Fibroblast of mammary gland (primary cell): ENCODE measurements at regions not wholly inside any gene's neighbourhood (a gene's known extent, or its start where the extent isn't known, plus 50 kb on each side); places are given as distances from the start of the nearest gene placed in this dataset.
A peak's percentile ranks its signal among the peaks of the same experiment; 100 is the strongest.
"Not testable (repeated sequence)": the region's sequence is repeated elsewhere in the genome, so short reads cannot be mapped to it uniquely, and the experiment has no call there.

Experiments used
- DNase-seq: peaks from one replicate; pipeline ENCODE4 v3.0.0-alpha.2; 2010; ENCODE audit warnings: low read depth
- H3K4me3 ChIP-seq: 2 replicates; pipeline ENCODE4 v1.5.1; 2011; ENCODE audit warnings: low read depth, mild to moderate bottlenecking, low read length, moderate library complexity; ENCODE audit not compliant: control insufficient read depth
- TF ChIP-seq, protein P1 (sequence below): conservative IDR thresholded peaks from 2 replicates; pipeline ENCODE4 v1.5.1; 2011; ENCODE audit warnings: low read depth, low read length, inconsistent platforms; ENCODE audit not compliant: control insufficient read depth, insufficient read depth

DNA sequence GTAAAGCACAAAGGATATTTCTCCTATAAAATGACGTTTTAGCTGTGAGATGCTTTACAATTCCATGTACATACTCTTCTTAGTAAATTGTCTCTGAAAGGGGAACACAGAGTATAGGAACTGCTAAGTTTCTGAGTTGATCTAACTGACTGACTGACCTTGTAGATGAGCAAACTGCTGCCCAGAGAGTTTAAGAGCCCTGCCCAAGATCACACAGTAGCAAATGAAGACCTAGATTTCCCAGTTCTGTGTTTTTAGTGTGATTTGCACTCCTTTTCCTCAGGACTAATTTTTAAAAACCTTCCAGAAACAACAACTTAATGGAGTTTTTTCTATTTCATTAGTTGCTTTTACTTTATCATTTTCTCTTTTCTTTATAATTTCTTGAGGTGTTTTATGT, 247.7 kb downstream of the PDCD6IP start:
- no peak overlapping the region for H3K4me3 ChIP-seq
- TF ChIP-seq, protein P1, sequence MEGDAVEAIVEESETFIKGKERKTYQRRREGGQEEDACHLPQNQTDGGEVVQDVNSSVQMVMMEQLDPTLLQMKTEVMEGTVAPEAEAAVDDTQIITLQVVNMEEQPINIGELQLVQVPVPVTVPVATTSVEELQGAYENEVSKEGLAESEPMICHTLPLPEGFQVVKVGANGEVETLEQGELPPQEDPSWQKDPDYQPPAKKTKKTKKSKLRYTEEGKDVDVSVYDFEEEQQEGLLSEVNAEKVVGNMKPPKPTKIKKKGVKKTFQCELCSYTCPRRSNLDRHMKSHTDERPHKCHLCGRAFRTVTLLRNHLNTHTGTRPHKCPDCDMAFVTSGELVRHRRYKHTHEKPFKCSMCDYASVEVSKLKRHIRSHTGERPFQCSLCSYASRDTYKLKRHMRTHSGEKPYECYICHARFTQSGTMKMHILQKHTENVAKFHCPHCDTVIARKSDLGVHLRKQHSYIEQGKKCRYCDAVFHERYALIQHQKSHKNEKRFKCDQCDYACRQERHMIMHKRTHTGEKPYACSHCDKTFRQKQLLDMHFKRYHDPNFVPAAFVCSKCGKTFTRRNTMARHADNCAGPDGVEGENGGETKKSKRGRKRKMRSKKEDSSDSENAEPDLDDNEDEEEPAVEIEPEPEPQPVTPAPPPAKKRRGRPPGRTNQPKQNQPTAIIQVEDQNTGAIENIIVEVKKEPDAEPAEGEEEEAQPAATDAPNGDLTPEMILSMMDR = no peak
- DNase-seq = no peak

DNA sequence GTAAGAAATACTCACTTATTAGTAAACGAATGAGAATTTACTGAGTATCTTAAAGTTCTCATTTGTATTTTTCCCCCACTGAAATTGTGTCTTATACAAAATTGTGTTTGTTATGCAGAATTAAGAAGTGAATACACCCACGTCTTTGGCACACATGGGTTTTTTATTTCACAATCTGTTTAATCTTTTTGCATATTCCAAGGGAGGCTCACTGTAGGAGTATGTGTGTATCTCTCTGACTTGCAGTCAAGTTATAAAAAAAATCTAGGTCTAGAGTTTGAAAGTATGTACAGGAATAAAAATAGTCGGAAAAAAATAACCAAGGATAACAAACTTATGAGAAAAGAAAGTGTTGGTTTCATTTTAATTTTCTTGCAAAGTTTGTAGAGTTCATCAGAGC, 255.2 kb downstream of the PDCD6IP start:
- H3K4me3 ChIP-seq = no peak overlapping the region
- TF ChIP-seq, protein P1 = no peak
- DNase-seq = peak; percentile 14

DNA sequence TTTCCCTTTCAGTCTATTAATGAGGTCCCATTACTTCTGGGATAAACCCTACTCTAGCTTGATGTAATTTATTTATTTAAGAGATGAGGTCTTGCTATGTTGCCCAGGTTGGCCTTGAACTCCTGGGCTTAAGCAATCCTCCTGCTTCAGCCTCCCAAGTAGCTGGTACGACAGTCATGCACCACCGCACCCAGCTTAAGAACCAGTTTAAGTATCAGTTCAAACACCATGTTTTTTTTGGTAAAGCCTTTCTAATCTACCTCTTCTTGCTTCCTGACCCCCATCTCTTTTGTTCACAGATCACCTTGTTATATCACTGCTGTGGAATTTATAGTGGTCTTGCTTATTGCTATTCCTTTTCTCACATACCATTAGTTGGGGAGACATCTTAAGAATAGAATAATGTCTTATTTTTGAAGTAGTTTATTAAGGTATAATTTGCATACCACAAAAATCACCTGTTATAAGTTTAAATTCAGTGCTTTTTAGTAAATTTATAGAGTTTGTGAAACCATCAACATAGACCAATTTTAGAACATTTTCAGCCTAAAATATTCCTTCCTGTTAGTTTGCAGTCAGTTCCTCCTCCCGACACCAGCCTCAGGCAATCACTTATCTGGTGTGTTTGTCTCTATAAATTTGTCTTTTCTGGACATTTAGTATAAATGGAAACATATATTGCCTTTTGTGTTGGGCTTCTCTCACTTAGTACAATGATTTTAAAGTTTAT, 257.9 kb downstream of the PDCD6IP start:
- TF ChIP-seq, protein P1 = no peak
- H3K4me3 ChIP-seq = no peak overlapping the region

DNA sequence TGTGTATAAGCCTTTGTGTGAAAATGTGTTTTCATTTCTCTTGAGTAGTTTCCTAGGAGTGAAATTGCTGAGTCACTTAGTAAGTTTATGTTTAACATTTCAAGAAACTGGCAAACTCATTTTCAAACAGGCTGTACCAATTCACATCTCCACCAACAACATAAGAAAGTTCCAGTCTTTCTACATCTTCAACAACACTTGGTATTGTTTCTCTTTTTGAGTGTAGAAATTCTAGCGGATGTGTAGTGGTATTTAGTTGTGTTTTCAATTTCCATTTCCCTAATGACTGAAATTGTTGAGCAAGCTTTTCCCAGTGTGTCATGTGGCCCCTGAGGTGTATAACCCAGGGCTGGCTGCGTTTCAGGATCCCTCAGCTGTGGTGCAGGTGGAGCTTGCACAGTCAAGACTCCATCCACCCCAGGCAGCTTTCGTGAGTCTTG, 258.5 kb downstream of the PDCD6IP start:
- no peak overlapping the region for H3K4me3 ChIP-seq
- peak; percentile 2 for DNase-seq
- TF ChIP-seq, protein P1 = no peak

More for the DNA sequence above, 257.9 kb downstream of the PDCD6IP start:
- no peak for DNase-seq

DNA sequence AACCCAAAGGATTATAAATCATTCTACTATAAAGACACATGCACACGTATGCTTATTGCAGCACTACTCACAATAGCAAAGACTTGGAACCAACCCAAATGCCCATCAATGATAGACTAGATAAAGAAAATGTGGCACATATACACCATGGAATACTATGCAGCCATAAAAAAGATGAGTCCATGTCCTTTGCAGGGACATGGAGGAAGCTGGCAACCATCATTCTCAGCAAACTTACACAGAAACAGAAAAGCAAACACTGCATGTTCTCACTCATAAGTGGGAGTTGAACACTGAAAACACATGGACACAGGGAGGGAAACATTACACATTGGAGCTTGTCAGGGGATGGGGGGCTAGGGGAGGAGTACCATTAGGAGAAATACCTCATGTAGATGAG, 262.6 kb downstream of the PDCD6IP start:
- not testable (repeated sequence) for H3K4me3 ChIP-seq, DNase-seq

DNA sequence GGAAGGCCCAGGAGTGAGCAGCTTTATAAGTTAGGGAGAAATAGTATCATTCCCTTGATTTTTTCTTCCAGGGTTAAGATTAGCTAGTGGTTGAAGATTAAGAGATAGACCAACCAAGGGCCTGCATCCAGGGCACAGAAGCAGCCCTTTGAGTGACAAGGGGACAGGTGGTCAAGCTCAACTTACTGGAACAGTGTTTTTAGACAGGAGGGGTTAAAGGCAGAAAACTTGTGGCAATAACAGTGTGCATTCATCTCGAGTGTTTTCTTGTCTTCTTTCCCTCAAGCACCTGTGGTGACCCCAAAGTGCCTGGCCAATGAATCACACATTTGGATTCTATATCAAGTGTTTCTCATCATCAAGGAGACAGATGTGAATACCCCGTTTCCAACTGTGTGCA, 267.5 kb downstream of the PDCD6IP start:
- TF ChIP-seq, protein P1 = no peak
- DNase-seq = no peak
- H3K4me3 ChIP-seq = no peak overlapping the region

DNA sequence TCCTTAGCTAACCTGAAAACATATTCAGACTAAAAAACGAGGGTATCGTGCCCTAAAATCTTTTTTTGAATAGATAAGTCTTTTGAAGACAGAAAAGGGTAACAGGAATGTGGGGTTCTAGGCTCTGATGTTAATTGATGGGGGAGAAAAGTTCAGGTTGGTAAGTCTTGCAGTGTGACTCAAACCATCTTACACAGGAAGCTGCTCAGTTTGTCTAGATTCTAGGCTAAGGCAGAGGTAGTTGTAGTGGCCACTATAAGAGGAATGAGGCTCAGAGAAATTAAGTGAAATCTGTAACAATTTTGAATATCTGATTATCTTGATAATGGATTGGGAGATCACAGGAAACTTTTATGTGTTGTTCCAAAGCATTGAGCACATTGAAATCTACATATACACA, 267.9 kb downstream of the PDCD6IP start:
- no peak for DNase-seq
- TF ChIP-seq, protein P1 = no peak

More for the DNA sequence above, 267.9 kb downstream of the PDCD6IP start:
- H3K4me3 ChIP-seq = no peak overlapping the region
